Medulla oblongata (tissue), 1 donor: ENCODE measurements at regions not wholly inside any gene's neighbourhood (a gene's known extent, or its start where the extent isn't known, plus 50 kb on each side); places are given as distances from the start of the nearest gene placed in this dataset.

Experiments used
- DNase-seq: peaks from one replicate; pipeline ENCODE4 v3.0.0-alpha.2; 2015; ENCODE audit errors: extremely low spot score

DNA sequence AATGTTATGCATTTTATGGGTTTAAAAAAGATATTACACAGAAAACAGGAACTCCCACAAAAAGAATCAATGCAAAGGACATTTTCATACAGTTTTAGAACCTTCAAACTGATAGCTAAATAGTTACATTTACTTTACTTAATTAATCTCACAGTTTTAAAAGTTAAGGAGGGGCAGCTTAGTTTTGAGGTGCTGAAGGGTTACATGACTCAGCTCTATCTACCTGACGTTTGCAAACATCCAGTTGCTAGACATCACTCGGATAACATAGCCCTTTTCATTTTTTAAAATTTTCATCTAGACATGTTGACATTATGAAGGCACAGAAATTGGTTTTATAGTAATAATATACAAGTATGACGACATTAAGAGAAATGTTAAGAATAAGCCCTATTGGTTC is 53.7 kb upstream of the HSD17B12 start:
- no peak for DNase-seq
